GM19035 (cell line): ENCODE measurements at regions not wholly inside any gene's neighbourhood (a gene's known extent, or its start where the extent isn't known, plus 50 kb on each side); places are given as distances from the start of the nearest gene placed in this dataset.
"Not testable (repeated sequence)": the region's sequence is repeated elsewhere in the genome, so short reads cannot be mapped to it uniquely, and the experiment has no call there.

ENCODE experiments used
- ATAC-seq: cut with Tn5 transposase; IDR thresholded peaks from one replicate; pipeline ENCODE4 v1.9.1; 2021; ENCODE audit not compliant: unreplicated experiment

GRCh38 chr12:67716817-67717216, 68.3 kb downstream of the DYRK2 start:
- no peak for ATAC-seq

- not testable (repeated sequence) for ATAC-seq
Measured at GRCh38 chr12:67719303-67719702, 70.8 kb downstream of the DYRK2 start.

GRCh38 chr12:67720351-67720856, 71.9 kb downstream of the DYRK2 start:
- no peak for ATAC-seq

GRCh38 chr12:67721248-67721647, 72.7 kb downstream of the DYRK2 start:
- no peak for ATAC-seq

- no peak for ATAC-seq
Measured at GRCh38 chr12:67722296-67722695, 73.8 kb downstream of the DYRK2 start.

GRCh38 chr12:67726868-67727267, 78.3 kb downstream of the DYRK2 start:
- no peak for ATAC-seq

- no peak for ATAC-seq
Measured at GRCh38 chr12:67727702-67728666, 79.4 kb downstream of the DYRK2 start.

- no peak for ATAC-seq
Measured at GRCh38 chr12:67732857-67733256, 84.3 kb downstream of the DYRK2 start.

- no peak for ATAC-seq
Measured at GRCh38 chr12:67735868-67736267, 87.3 kb downstream of the DYRK2 start.

- ATAC-seq = no peak
Measured at GRCh38 chr12:67740711-67741110, 92.2 kb downstream of the DYRK2 start.

GRCh38 chr12:67741270-67741669, 92.7 kb downstream of the DYRK2 start:
- no peak for ATAC-seq

GRCh38 chr12:67742461-67742860, 93.9 kb downstream of the DYRK2 start:
- no peak for ATAC-seq

GRCh38 chr12:67747869-67748742, 99.6 kb downstream of the DYRK2 start:
- ATAC-seq = no peak

- no peak for ATAC-seq
Measured at GRCh38 chr12:67748743-67749040, 100.1 kb downstream of the DYRK2 start.

- ATAC-seq = no peak
Measured at GRCh38 chr12:67750513-67751183, 102.1 kb downstream of the DYRK2 start.

- ATAC-seq = no peak
Measured at GRCh38 chr12:67751381-67751928, 102.9 kb downstream of the DYRK2 start.

- ATAC-seq = no peak
Measured at GRCh38 chr12:67752226-67752732, 103.7 kb downstream of the DYRK2 start.

- no peak for ATAC-seq
Measured at GRCh38 chr12:67754933-67755697, 106.6 kb downstream of the DYRK2 start.

GRCh38 chr12:67757651-67758050, 109.1 kb downstream of the DYRK2 start:
- no peak for ATAC-seq

GRCh38 chr12:67758119-67758518, 109.6 kb downstream of the DYRK2 start:
- ATAC-seq = peak; percentile 98
